M059J (cell line): ENCODE measurements at regions not wholly inside any gene's neighbourhood (a gene's known extent, or its start where the extent isn't known, plus 50 kb on each side); places are given as distances from the start of the nearest gene placed in this dataset.

ENCODE experiments used
- DNase-seq: peaks from one replicate; pipeline ENCODE4 v3.0.0-alpha.2; 2012; ENCODE audit warnings: low read depth

DNA sequence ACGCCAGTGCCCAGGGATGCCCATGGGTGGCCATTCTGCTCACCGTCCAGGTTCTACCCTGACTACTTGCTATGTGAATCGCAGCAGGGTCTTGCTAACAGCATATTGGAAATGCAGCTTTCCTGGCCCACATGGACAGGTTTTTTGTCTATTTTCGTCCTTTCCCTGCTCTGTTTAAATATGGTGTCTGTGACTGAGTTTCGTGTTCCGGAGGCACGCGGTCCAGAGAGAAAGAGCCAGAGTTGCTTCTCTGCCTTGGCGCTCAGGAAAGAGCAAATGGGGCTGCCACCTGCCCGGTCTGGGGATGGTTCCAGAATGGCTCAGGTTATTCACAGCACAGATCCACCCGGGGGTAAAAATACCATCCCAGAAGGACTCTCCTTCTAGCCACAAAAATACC is 456.2 kb downstream of the BCL11A start:
- DNase-seq: no peak

DNA sequence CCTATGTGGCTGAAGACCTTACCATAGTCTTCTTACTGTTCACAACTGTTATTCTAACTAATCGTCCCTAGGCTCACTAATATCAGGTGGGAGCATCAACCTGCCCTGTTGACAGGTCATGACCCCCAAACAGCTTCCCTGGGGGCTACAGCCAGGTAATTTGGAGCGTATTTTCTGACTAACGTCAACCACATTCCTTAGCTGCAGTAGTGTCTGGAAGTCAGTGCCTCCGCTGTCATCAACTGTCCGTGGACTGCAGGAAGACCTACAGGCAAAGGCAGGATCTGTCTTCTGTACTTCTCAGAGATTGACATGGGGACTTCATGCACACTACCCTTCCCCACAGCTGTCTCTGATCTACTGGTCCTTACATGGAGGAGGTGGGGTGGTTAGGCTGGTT is 456.9 kb downstream of the BCL11A start:
- no peak for DNase-seq

DNA sequence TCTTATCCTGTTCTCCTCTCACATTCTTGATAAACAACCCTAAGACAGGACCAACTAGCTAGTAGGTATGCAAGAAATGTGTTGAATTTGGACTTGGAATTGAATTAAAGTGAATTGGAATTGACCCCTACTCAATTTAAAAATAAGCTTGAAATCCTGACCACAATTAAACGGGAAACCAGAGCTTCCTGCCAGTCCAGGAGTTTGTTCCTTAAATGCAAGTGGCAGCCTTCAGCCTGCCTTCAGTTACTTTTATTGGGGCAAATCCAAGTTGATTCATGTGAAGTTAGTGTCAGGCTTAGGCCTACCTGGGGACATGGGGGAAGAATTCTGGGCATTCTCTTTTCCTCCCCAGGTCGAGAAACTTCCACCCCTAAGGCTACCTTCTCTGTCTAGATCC is 457.6 kb downstream of the BCL11A start:
- DNase-seq: no peak

DNA sequence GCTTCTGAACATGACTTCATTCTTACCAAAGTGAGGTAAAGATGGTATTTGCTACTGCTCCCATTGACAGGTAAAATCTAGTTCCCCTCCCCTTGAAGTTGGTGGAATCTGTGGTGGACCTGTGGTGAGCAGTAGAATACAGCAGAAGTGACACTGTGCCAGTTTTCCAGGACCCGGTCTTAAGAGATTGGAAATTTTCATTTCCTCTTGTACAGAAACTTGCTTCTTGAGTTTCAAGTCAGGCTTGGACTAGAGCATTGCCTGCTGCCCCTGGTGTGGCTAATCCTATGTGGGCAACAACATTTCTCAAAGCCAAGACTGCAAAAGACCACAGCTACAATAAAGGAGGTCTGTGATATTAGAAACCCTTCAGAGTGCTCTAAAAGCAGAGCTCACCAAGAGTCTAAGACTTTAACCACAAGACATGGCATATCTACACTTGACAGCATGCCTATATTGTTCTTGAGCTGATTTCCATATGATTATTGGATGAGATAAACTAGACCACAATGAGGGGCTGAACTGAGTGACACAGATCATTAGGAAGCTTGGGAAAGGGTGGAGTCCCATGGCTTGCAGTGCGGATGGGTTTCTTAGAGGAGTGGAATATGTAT is 458.1 kb downstream of the BCL11A start:
- no peak for DNase-seq

DNA sequence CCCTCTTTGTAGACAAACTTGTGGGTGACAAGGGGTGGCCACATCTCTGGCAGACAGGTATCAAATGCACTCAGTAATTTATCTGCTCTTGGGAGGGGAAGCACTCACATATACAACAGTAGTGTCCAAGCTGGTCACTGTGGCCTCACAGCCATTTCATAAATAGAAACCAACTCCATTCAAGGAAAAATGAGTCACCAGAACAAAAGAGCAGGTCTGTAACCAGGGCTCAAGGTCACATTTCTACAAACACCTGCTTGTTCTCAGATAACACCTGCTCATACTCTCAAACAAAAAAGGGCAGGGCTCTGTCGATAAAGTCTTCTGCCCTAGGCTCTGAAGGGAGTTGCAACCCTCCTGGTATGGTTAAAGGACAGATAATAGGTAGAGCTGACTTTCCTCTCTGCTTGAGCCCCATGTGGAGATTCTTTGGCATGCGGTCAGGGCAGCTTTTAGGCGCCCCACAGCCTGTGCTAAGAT is 459.0 kb downstream of the BCL11A start:
- DNase-seq: no peak

DNA sequence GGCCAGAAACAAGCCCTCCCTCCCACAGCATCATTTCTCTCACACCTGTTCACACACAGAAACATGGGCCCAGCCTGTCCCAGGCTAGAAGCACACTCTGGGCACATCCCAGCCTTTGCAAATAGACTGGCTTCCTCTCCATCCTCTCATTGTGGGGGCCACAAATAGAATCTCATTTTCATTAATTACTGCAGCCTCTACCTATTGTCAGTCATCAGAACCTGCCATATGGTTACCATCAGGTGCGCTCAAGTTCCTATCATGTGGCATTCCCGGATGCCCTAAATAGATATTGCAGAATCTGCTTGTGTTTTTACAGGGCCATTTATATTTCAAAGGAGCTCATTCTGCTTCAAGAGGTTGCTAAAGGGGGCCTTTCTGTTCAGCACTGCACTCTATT is 460.7 kb downstream of the BCL11A start:
- no peak for DNase-seq

DNA sequence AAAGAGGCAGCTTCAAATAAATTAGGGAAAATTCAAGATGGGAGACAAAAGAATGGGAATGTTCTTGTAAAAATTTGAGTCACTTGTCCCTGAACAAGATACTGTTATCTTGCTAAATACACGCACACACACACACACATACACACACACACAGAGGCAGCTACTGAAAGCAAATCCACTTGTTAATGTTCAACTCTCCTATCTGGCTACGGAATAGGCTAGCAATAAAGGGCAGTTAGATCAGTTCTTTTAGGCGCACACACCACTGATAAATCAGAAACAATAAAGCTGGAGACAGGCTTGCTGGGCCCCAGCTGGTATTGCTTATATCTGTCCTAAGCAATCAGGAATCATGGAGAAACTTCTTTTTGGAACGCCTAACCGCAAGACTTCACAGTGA is 461.6 kb downstream of the BCL11A start:
- no peak for DNase-seq

DNA sequence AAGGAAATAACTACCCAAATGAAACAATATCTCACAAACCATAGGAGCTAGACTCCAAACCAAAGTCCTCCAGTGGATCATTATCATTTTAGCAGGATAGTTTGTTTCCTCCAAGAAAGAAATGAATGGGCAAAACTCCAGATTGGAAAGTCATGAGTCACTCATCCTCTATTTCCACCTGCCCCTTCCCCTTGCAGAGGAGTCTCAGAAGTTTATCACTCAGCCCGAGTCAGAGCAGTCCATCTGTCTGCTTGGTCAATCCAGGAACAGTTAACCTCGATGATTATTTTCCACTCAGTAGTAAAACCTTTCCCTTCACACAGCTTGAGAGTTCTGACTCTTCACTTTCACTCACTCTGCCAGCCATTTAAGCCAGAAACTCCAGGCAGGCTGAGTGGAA is 462.2 kb downstream of the BCL11A start:
- DNase-seq: no peak

DNA sequence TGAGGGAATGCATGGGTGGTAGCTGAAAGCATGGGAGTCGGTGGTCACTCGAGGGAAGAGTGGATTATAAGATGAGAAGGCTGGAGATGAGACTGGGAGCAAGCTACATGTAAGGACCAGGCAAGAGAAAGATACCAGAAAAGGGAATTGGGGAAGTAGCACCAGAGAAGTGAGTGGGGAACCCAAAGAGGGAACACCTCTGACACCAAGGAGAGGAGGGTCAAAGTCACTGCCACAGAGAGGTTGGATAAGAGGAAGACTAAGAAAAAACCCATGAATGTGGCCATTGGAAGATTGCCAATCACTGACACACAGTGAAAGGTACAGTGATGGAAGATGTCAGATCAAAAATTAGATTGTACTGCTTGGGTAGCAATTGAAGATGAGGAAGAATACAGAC is 473.9 kb downstream of the BCL11A start:
- DNase-seq: no peak

DNA sequence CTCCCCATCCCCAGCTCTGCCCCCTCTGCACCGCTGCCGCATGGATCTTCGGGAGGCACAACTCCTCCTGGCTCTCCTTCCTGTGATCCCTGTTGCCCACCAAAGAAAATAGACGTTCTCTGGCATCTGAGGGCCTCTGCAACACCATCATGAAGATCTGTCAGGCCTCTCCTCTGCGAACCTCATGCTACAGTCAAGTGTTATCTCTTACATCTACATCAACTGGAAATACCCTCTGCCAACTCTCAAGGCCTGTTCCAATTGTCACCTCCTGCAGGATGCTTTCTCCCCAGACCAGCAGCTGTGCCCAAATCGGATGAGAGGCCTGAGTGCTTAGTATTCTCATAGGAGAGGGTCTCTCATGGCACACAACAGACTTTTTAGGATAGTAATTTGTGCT is 478.4 kb downstream of the BCL11A start:
- no peak for DNase-seq

DNA sequence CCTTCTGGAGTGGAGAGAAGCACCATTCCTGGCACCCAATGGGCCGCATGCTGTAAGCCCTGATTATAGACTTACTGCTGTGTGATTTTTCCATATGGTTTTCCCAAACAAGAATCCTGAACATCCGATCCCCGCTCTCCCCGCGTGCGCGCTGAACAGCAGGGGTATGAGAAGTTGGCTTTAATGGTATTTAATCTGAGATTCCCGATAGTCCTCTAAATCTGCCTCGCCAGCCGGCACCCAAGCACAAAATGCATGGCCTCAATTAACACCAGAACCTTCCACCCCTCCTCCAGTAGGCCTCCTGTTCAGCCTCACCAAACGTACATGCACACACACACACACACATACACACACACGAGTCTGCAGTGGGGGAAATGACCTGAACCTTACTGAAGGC is 480.3 kb downstream of the BCL11A start:
- no peak for DNase-seq

DNA sequence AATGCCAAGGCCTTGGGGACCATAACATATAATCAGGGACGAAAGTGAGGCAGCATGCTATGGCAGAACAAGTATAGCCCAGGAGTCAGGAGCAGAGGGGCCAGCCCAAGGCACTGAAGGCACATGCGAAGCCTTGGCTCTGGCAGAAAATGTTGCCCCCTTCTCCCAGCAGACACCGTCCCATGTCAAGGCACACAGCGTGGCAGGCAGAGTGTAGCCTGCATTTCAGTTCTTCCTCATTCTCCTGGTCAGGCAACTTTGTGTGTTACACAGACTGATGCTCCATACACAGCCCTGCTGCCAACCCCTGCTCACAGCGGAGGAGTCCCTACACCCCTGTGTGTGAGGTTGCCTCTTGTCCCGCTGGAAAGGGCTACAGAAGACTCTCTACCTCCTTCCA is 480.8 kb downstream of the BCL11A start:
- DNase-seq: no peak

DNA sequence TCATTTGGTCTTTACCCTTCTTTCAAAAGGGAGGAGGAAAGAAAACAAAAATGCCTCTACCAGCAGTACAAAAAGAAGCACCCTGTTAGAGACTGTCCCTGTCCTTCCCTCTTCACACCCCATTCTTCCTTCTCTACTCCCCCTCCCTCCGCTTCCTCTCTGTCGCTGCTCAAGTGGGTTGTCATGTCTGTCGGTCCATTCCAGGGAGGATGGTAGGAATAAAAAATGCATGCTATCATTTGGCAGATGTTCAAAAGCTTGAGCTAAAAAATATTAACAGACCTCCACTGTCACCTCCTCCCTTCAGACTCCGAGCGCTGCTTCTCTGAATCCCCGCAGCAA is 482.0 kb downstream of the BCL11A start:
- DNase-seq: no peak

DNA sequence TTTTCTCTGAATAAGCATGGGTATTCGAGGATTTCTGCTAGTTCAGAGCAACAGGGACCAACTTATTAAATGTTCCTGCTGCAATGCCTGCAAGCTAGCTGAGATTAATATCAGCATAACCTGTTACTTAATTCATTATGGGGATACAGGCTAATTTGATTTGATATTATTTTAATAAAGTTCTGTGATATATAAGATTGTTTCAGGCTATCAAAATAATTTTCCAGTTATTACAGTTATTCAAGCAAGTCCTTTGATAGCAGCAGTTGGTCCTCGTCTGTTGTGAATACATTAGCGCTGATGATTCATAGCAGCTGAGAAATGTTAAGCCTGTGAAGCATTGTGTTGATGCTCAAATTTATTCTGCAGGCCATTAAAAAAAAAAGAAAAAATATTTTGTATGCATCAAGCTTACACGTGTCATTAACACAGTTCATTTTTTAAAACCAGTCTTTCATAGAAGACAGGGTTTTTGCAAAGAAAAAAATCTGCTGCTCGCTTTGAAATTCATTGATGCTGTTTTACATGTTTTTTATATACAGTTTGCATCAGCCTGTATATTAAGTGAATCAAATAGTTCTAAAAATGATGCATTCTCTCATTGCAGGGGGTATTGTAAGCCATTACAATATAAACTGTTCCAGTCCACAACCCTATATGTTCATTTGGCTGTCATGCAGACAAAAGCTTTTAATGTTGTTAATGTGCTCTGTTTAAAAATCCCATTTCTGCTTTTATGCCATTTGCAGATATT is 482.5 kb downstream of the BCL11A start:
- DNase-seq: no peak

DNA sequence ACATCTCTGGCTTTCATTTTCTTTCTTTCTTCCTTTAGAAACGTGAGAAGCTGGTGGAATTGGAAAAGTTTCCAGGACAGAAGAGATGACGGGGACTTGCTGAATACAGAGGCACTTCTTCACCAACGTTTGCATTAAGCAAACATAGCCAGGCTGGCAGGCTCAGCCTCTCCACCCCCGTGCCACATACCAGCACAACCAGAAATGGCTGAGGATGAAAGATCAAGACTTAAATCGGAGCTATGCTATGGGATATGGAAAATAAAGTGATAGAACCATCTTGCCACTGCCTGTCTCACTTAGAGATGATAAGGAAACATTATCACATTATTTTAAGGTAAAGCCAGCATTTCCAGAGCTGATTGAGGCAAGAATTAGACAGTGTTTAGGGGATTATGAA is 483.3 kb downstream of the BCL11A start:
- no peak for DNase-seq

DNA sequence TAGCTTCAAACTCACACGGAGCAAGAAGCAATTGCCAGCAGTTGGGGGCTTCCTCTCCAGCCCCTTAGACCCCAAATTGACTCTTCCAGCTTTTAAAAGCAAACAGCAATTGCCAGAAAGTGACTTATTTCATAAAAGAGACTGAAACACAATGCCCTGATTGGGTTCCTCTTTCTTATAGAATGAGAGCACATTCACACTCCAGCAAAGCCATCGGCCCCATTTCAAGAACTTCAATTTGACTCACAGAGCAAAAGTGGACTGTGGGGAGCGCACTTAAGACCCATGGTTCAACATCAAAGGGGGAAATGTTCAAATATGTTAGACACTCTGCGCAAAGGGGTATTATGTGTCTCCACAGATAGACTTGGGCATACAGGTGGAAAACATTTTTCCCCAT is 484.7 kb downstream of the BCL11A start:
- no peak for DNase-seq

DNA sequence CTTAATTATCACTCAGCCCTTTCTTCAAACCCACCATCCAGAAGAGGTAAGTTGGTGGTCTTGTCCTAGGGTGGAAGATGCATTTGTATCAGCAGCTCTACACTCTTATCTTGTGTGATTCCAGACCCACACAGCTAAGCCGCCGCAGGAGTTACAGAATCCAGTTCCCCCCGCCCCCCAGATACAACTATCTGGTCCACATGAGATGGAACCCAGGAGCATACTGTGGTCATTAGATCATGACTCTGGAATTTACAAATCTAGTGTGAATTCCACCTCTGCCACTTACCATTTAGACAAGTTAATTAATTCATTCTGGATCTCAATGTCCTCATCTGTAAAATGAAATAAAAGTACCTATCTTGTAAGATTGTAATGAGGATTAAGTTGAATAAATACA is 486.4 kb downstream of the BCL11A start:
- no peak for DNase-seq

DNA sequence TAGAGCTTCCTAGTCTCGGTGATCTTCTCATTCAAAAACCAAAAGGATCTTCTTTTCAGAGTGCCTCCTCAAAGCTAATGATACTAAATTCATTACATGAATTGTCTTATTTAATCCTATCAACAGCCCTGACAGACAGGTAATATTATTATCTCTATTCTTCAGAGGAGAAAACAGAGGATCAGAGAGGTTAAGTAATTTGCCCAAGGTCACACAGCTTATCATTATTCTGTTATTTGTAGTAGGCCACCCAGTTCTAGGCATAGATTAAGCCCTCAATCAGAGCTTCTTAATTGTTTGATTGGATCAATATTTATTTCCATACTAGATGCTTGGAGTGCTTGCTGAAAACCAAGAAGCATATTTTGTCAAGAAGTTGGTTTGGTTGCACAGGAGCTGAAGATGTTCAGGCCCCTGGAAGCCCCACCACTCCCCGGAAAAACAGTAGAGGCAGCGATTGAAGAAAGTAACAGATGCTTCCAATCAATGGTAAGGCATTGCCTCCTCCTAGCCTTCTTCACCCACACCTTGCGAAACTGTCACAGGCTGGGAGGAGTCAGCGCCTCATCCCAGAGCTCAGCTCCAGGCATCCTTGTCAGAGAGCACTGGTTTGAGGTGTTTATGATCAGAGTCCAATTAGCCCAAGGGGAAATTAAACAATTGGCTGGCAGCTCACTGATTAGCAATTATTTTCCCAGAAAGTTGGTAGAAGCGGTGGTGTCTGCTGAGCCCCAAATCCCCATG is 487.2 kb downstream of the BCL11A start:
- DNase-seq: no peak

DNA sequence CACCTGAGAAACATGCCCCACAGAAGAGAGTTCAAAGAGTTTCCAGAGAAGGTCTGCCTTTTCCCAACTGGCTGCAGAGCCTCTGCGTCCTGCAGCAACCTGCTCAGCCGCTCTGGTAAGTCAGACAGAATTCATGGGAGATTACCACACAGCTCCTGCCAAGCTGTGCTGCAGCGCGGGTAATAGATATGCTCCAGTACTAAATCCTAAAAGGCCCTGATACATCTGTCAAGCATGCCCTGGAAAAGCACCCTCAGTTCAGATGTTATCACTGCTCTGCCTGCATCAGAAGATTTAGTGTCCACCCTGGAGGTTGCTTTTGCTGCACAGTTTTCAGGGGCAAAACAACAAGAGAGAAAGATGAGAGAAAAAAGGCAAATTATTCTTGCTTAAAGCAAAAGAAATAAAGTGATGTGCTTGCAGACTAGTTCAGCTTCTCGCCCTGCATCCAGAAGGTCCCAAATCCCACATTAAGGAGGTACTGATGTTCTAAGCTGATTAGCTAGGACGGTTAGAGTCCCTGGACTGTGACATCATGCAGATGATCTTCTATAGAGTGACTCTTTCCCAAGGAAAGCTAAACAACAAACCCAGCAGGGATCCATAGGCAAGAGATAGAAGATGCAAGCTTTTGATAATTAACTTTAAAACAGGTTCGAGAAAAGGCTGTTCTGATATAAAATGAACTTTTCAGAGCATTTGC is 488.6 kb downstream of the BCL11A start:
- no peak for DNase-seq

DNA sequence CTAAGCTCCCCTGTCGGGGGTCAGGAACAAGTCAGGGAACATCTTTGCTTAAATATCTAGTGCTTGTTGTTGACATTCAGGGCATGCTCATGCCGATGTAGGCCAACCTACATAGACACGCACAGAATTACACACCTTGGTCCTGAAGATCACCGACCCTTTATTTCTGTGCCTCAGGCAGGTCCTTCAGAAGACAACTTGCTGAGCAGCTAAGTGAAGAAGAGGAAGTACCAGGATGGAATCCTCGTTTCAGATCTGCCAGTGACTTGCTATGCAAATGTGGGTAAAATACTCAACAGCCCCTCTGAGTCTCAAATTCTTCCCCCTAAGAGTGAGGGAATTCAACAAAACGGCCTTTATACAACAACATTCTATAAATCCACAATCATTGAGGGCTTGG is 494.7 kb downstream of the BCL11A start:
- DNase-seq: no peak

DNA sequence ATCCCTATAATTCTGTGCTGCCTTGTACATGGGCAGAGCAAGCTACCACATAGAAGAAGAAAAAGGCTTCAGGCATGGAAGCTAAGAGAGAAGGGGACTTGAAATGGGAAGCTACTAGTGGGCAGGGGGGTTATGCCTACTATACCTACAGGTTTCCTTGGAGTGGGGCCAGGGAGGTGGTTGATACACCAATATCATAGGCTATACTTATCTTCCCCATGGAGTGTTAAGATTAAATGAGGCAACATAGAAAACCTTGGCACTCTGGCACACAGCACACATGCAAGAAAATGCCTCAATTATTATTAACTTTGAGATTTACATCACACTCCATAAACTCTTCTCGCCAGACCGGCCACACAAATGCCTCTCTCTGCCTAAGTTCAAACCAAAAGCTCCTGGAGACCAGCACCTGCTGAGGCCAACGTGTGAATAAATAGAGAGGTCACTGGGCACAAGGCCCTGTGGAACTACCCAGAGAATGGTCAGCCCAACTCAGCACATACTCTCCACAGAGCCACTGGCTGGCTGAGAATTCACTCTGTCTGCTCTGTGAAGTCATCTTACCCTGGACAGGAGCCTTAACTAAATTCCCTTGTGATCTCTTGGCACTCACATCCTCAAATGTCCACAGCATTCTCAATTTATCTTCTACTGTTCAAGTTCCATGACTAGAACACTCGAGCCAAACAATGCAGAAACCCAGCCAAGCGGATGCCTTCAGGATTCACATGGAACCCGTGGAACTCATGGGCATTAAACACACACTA is 498.7 kb downstream of the BCL11A start:
- no peak for DNase-seq

DNA sequence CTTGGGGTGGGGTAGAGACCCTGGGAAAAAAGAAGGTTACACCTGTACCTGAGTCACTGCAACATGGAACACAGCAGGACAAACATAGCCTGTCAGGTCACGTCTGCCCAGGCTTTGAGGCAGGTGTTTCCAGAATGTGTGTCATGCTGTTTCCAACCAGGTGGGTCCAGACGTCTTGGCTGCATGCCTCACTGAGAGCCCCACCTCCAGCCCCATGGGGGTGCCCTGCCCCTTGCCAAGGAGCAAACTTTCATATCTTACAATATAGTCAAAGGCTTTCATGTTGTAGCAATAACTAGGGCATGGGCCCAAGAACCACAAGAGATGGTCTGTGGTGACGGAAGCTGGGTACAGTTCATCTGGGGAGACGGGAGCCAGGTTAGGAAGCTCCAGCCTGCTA is 499.7 kb downstream of the BCL11A start:
- DNase-seq: no peak
